HL-60 (cell line): ENCODE measurements at regions not wholly inside any gene's neighbourhood (a gene's known extent, or its start where the extent isn't known, plus 50 kb on each side); places are given as distances from the start of the nearest gene placed in this dataset.

Source experiments
- DNase-seq, 2 experiments: peaks; one replicate each; pipeline ENCODE4 v3.0.0-alpha.2; 2010 to 2020; ENCODE audit warnings: low read depth in 1 of 2, low spot score in 1 of 2
- H3K27ac ChIP-seq: fragments of 250-450 bp; sonication (Bioruptor Pico); replicated peaks from 2 replicates; pipeline ENCODE4 v1.5.1; 2020; ENCODE audit warnings: mild to moderate bottlenecking, moderate library complexity
- H3K27me3 ChIP-seq: fragments of 250-450 bp; sonication (Bioruptor Pico); 2 replicates; pipeline ENCODE4 v1.5.1; 2021; ENCODE audit warnings: mild to moderate bottlenecking, moderate library complexity; ENCODE audit not compliant: insufficient read depth, poor library complexity, severe bottlenecking
- H3K4me3 ChIP-seq: replicated peaks from 2 replicates; pipeline ENCODE4 v1.5.1; 2011; ENCODE audit warnings: mild to moderate bottlenecking, control low read depth, low read length; ENCODE audit not compliant: insufficient read depth
- CTCF ChIP-seq: IDR thresholded peaks from one replicate; pipeline ENCODE4 v1.5.1; 2011; ENCODE audit warnings: low read length, control low read depth, inconsistent platforms; ENCODE audit not compliant: insufficient read depth
- GABPA ChIP-seq: IDR thresholded peaks from 2 replicates; pipeline ENCODE4 v1.6.1; 2012; ENCODE audit warnings: low read depth
- POLR2AphosphoS5 ChIP-seq: IDR thresholded peaks from 2 replicates; pipeline ENCODE4 v1.6.1; 2012; ENCODE audit warnings: low read depth
- REST ChIP-seq: IDR thresholded peaks from 2 replicates; pipeline ENCODE4 v1.6.1; 2012; ENCODE audit warnings: low read depth; ENCODE audit not compliant: insufficient replicate concordance
- SPI1 ChIP-seq: IDR thresholded peaks from 2 replicates; pipeline ENCODE4 v1.6.1; 2012; ENCODE audit warnings: low read depth, mild to moderate bottlenecking, borderline replicate concordance

GRCh38 chrX:122833230-122833629, 350.8 kb upstream of the GRIA3 start:
- no peak overlapping the region for H3K27ac ChIP-seq
- no peak overlapping the region for H3K4me3 ChIP-seq
- TF ChIP-seq GABPA (no peak), REST (no peak), CTCF (no peak), SPI1 (no peak), POLR2AphosphoS5 (no peak)
- H3K27me3 ChIP-seq, result no peaks in the 10 kb centered on the region
- no peak for DNase-seq

GRCh38 chrX:122835886-122836285, 348.2 kb upstream of the GRIA3 start:
- Histone ChIP-seq H3K27me3 (no peaks in the 10 kb centered on the region), H3K27ac (no peak overlapping the region), H3K4me3 (no peak overlapping the region)
- TF ChIP-seq GABPA, result no peak
- TF ChIP-seq POLR2AphosphoS5, result no peak
- TF ChIP-seq SPI1, result no peak
- TF ChIP-seq CTCF, result no peak
- no peak for TF ChIP-seq REST
- no peak for DNase-seq

- no peak for TF ChIP-seq GABPA
- no peak for TF ChIP-seq CTCF
- TF ChIP-seq POLR2AphosphoS5, result no peak
- TF ChIP-seq SPI1, result no peak
- no peak for TF ChIP-seq REST
- Histone ChIP-seq H3K27ac (no peak overlapping the region), H3K4me3 (no peak overlapping the region), H3K27me3 (no peaks in the 10 kb centered on the region)
- no peak for DNase-seq
These were observed 333.8 kb upstream of the GRIA3 start for GRCh38 chrX:122850326-122850725.
